Subcutaneous abdominal adipose tissue (tissue), 5 donors: ENCODE measurements at regions not wholly inside any gene's neighbourhood (a gene's known extent, or its start where the extent isn't known, plus 50 kb on each side); places are given as distances from the start of the nearest gene placed in this dataset.
"Not testable (repeated sequence)": the region's sequence is repeated elsewhere in the genome, so short reads cannot be mapped to it uniquely, and the experiment has no call there.

Experiments used
- H3K27ac ChIP-seq: one replicate; pipeline ENCODE4 v1.7.0; 2013; ENCODE audit warnings: low read depth, mild to moderate bottlenecking, inconsistent platforms, low read length, moderate library complexity
- H3K27me3 ChIP-seq, 5 donors: one replicate each; pipeline ENCODE4 v1.7.0; 2013; ENCODE audit warnings: low read length in 5 of 5, inconsistent platforms in 1 of 5; ENCODE audit not compliant: control insufficient read depth in 5 of 5, insufficient read depth in 4 of 5
- H3K36me3 ChIP-seq, 5 donors: one replicate each; pipeline ENCODE4 v1.7.0; 2013; ENCODE audit warnings: low read length in 5 of 5; ENCODE audit not compliant: control insufficient read depth in 5 of 5, insufficient read depth in 5 of 5
- H3K4me1 ChIP-seq, 5 donors: one replicate each; pipeline ENCODE4 v1.7.0; 2013; ENCODE audit warnings: low read length in 5 of 5, mild to moderate bottlenecking in 3 of 5, moderate library complexity in 1 of 5; ENCODE audit not compliant: control insufficient read depth in 5 of 5, insufficient read depth in 5 of 5
- H3K4me3 ChIP-seq, 5 donors: one replicate each; pipeline ENCODE4 v1.7.0; 2013; ENCODE audit warnings: low read length in 5 of 5, low read depth in 1 of 5
- H3K9ac ChIP-seq, 5 donors: one replicate each; pipeline ENCODE4 v1.7.0; 2013; ENCODE audit warnings: low read length in 5 of 5, mild to moderate bottlenecking in 4 of 5, moderate library complexity in 3 of 5
- H3K9me3 ChIP-seq, 5 donors: one replicate each; pipeline ENCODE4 v1.7.0; 2013; ENCODE audit warnings: low read length in 5 of 5; ENCODE audit not compliant: control insufficient read depth in 5 of 5
- donor health status: healthy.
- donor health status: healthy.
- donor health status: healthy.
- donor health status: healthy.
- donor health status: healthy.

- not testable (repeated sequence) for H3K27me3 ChIP-seq, H3K4me3 ChIP-seq, H3K36me3 ChIP-seq, H3K9ac ChIP-seq, H3K4me1 ChIP-seq, H3K27ac ChIP-seq
- H3K9me3 ChIP-seq: peaks cover 3 to 17% (median 14%) of the 10 kb centered on the region in 5 donors
These were observed 157.1 kb upstream of the APOOL start for GRCh38 chrX:84846541-84846940.

DNA sequence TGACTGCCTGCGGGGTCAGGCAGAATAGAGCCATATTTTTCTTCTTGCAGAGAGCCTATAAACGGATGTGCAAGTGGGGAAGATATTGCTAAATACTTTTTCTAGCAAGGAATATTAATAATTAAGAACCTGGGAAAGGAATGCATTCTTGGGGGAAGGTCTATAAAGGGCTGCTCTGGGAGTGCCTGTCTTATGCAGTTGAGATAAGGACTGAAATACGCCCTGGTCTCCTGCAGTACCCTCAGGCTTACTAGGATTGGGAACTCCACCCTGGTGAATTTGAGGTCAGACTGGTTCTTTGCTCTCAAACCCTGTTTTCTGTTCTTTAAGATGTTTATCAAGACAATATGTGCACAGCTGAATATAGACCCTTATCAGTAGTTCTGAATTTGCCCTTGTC lies 152.5 kb upstream of the APOOL start:
- H3K27me3 ChIP-seq, H3K4me3 ChIP-seq, H3K9ac ChIP-seq, H3K36me3 ChIP-seq, H3K27ac ChIP-seq, H3K4me1 ChIP-seq: not testable (repeated sequence)
- peaks cover 3 to 20% (median 19%) of the 10 kb centered on the region in 5 donors for H3K9me3 ChIP-seq

- H3K27me3 ChIP-seq, H3K36me3 ChIP-seq, H3K9ac ChIP-seq, H3K9me3 ChIP-seq, H3K4me1 ChIP-seq, H3K4me3 ChIP-seq, H3K27ac ChIP-seq: not testable (repeated sequence)
These were observed 146.9 kb upstream of the APOOL start for GRCh38 chrX:84856791-84857190.

- H3K4me1 ChIP-seq, H3K27me3 ChIP-seq, H3K4me3 ChIP-seq, H3K9ac ChIP-seq, H3K36me3 ChIP-seq, H3K9me3 ChIP-seq, H3K27ac ChIP-seq: not testable (repeated sequence)
These were observed 144.9 kb upstream of the APOOL start for GRCh38 chrX:84858771-84859170.

DNA sequence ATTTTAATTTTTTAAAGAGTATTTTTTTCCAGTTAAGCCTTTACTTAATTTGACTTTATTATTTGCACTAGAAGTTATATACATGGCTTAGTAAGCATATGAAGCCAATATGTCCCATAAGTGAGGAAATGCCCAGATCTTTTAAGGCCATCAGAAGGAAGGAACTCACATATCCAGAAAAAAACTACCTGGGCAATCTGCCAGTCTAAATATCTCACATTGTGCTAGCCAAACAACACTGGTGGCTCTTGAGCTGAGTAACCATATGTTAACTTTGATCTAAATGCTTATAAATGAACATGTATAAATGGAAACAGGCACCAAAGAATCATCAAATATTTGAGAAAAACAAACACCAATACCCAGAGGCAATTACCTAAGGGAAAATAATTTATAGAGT lies 138.6 kb upstream of the APOOL start:
- Histone ChIP-seq H3K4me1 (no peaks in the 10 kb centered on the region), H3K9me3 (peaks cover 0 to 4% (median 0%) of the 10 kb centered on the region in 5 donors), H3K36me3 (no peaks in the 10 kb centered on the region), H3K9ac (no peak overlapping the region), H3K27ac (no peak overlapping the region), H3K27me3 (peaks cover 0 to 9% (median 3%) of the 10 kb centered on the region in 5 donors), H3K4me3 (no peak overlapping the region)

- H3K9ac ChIP-seq, H3K4me3 ChIP-seq, H3K9me3 ChIP-seq, H3K27me3 ChIP-seq, H3K4me1 ChIP-seq, H3K36me3 ChIP-seq, H3K27ac ChIP-seq: not testable (repeated sequence)
These were observed 133.4 kb upstream of the APOOL start for GRCh38 chrX:84870281-84870680.

DNA sequence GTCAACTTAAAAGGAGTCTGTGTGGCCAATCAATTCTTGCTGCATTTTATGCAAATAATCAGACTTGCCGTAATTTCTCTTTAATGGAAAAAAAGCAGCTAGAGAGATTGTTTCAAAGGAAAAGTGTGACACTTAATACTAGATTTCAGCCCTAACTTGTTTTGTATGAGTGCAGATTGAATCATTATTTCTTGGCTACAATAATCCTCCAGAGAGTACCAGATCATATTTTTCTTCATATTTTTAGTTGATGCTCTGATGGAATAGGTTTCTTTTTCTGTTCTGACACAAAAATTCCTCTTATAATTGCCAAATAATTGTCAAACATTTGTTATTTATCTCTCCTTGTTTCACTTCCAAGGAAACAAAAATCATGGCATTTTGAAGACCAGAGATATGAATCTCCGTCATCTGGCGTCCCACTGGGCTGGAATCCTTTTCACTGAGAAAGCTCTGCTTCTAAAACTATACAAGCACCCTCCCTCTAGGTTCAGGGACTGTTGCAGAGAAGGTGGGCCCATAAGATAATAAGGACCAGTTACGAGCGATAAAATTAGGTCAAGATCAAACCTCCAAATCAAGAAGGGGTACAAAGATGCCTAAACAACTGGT lies 131.4 kb upstream of the APOOL start:
- H3K4me3 ChIP-seq, H3K4me1 ChIP-seq, H3K27ac ChIP-seq, H3K9ac ChIP-seq, H3K36me3 ChIP-seq, H3K9me3 ChIP-seq, H3K27me3 ChIP-seq: not testable (repeated sequence)

- Histone ChIP-seq H3K27me3 (peaks cover 0 to 2% (median 0%) of the 10 kb centered on the region in 5 donors), H3K27ac (no peak overlapping the region)
These were observed 130.5 kb upstream of the APOOL start for GRCh38 chrX:84873176-84873575.

GRCh38 chrX:84876876-84877275 lies 126.8 kb upstream of the APOOL start:
- Histone ChIP-seq H3K4me3 (no peak overlapping the region), H3K9ac (no peak overlapping the region), H3K4me1 (no peaks in the 10 kb centered on the region), H3K9me3 (peaks cover 0 to 5% (median 0%) of the 10 kb centered on the region in 5 donors), H3K36me3 (no peaks in the 10 kb centered on the region), H3K27me3 (peaks cover 0 to 2% (median 0%) of the 10 kb centered on the region in 5 donors), H3K27ac (no peak overlapping the region)

More at GRCh38 chrX:84873176-84873575, 130.5 kb upstream of the APOOL start:
- Histone ChIP-seq H3K4me3 (no peak overlapping the region), H3K36me3 (no peaks in the 10 kb centered on the region), H3K9me3 (peaks cover 0 to 4% (median 0%) of the 10 kb centered on the region in 5 donors), H3K9ac (no peak overlapping the region), H3K4me1 (no peaks in the 10 kb centered on the region)

- H3K27me3 ChIP-seq: peaks cover 3 to 13% (median 4%) of the 10 kb centered on the region in 5 donors
- no peaks in the 10 kb centered on the region for H3K36me3 ChIP-seq
- no peak overlapping the region for H3K27ac ChIP-seq
- H3K4me3 ChIP-seq: no peak overlapping the region
- H3K4me1 ChIP-seq: no peaks in the 10 kb centered on the region
- H3K9me3 ChIP-seq: peaks cover 0 to 2% (median 0%) of the 10 kb centered on the region in 5 donors
- H3K9ac ChIP-seq: no peak overlapping the region
These were observed 109.8 kb upstream of the APOOL start for GRCh38 chrX:84893897-84894296.
